GM21529 (cell line): ENCODE measurements at regions not wholly inside any gene's neighbourhood (a gene's known extent, or its start where the extent isn't known, plus 50 kb on each side); places are given as distances from the start of the nearest gene placed in this dataset.
"Not testable (repeated sequence)": the region's sequence is repeated elsewhere in the genome, so short reads cannot be mapped to it uniquely, and the experiment has no call there.

Experiments used
- ATAC-seq: cut with Tn5 transposase; IDR thresholded peaks from one replicate; pipeline ENCODE4 v1.9.1; 2021; ENCODE audit not compliant: unreplicated experiment

DNA sequence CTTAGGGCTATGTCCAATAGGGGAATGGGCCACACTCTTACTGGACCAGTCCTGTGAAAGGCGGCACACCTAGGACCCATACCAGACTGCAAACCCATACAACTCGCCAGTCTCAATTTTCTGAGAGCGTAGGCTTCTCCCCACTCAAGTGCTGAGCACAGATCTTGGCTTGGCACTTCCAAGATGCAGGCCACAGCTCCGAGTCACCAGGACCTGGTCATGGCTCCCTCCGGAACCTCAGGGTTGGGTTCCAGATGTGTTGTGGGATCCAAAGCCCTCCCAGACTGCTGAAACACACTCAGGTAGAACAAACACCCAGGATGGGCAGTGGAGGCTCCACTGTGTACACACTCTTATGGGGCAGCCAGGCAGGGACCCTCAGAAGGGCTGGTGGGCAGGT lies 103.3 kb downstream of the TMEM144 start:
- no peak for ATAC-seq

DNA sequence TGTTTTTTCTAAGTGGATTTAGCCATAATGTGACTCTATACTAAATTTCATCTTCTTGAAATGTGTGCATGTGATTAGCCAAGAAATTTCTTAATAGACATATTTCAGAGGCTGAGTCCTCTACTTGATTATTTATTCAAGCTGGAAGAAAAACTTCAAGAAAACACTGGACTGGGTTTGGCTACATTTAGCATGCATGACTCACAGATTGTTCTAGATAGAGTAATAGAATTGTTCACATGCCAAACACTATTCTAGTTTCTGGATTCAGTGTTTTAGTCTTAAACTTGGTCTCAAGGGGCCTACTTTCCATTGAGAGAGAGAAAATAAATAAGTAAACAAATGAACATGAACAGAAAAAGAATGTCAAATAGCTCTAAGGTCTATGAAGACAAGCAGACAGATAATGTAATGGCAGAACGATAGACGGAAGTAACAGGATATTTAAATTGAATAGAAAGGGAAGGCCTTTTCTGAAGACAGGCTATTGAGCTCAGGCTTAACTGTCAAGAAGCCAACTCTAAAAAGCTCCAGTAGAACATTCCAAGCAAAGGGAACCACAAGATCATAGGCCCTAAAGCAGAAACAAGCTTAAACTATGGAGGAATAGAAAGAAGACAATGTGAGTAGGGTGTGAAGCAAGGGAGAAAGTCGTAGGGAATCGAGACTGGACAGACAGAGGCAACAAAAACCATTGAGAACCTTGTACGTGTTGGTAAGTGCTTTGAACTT lies 104.6 kb downstream of the TMEM144 start:
- no peak for ATAC-seq

GRCh38 chr4:158315706-158316105 lies 105.4 kb downstream of the TMEM144 start:
- no peak for ATAC-seq

DNA sequence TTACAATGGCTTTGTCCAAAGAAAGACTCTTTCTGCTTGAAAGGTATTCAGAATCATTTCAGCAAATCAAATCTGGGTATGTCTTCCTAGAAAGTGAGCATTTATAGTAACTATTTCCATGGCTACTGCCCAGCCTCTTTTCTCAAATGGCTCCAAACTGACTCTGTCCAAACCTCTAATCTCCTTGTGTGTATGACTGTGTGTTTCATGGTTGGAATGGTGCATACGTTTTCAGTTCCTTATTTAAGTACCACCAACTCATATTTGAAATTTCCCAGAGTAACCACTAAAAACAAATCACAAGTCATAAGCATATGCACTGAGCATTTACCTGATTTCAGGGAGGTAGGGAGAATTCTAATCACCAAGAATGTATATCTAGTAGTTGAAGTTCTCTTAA lies 106.0 kb downstream of the TMEM144 start:
- ATAC-seq: peak; percentile 71

DNA sequence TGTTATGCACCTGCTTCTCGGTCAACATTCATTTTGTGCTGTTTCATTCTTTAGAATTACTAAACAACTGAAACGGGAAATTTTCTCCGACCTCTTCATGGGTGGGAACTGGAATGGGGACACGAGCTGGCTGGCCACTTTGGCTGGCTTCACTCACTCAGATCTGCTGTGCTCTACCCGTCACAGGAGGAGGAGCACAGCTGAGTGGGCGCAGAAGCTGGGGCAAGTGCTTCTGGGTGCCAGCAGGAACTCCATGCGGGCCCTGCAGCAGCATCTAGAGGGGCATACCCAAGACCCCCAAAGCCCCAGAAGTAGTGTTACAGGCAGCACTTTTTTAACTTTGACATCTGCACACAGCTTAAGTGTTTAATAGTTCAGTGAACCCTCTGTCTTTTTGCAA lies 109.6 kb downstream of the TMEM144 start:
- no peak for ATAC-seq

DNA sequence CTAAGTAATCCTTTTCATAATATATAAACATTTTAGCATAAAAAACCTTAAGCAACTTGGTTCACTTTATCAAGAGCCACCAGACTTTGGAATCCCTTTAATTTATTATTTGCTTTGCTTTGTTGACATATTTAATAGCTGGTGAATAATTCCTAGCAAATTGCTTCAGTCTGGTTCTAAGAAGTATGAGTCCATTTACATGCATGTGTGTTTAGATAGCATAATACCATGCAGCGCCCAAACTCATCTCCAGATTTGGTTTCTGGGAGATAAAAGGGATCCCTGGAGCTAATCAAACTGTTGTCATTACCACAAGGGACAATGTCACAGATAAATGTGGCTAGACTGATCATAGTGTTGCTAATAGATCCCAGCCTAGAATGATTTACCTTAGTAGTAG lies 111.8 kb downstream of the TMEM144 start:
- ATAC-seq: no peak

DNA sequence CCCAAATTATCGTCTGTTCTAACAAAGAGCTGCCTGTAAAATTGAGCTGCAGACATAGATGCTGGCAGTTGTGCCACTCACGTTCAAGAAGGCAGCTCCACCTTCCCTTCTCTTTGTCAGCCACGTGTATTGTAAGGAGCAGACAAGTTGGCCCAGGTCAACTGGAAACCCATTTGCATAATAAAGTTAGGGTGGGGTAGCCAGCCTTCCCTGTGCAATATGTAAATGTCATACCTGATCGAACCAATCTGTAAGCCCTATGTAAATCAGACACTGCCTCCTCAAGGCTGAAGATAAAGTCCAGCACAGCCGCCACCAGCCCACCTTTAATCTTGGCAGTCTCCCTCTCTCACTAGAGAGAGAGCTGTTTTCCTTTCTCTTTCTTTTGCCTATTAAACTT lies 117.2 kb downstream of the TMEM144 start:
- no peak for ATAC-seq

GRCh38 chr4:158331863-158332262 lies 121.6 kb downstream of the TMEM144 start:
- ATAC-seq: no peak

GRCh38 chr4:158333820-158334219 lies 123.5 kb downstream of the TMEM144 start:
- no peak for ATAC-seq

DNA sequence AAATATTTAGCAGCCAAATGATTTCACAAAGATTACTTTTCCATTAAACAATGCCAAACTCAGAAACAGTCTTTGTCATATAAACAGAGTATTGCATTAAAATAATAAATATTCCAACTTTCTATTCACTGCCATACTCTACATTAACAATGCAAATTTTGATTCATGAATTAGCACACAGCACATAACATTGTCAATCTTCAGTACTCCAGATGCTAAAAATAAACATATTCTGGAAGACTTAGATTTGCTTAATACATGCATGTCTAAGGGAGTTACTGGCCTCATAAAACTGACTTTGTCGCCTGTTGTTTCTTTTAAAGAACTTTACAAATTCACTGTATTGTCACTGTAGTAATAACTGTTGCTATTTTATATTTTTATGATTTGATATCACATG lies 131.6 kb downstream of the TMEM144 start:
- ATAC-seq: no peak

GRCh38 chr4:158346576-158346975 lies 136.3 kb downstream of the TMEM144 start:
- no peak for ATAC-seq

GRCh38 chr4:158347556-158347955 lies 137.3 kb downstream of the TMEM144 start:
- ATAC-seq: no peak

- no peak for ATAC-seq
Measured at GRCh38 chr4:158350161-158350560, 139.9 kb downstream of the TMEM144 start.

- ATAC-seq: no peak
Measured at GRCh38 chr4:158353541-158354304, 143.4 kb downstream of the TMEM144 start.

- ATAC-seq: no peak
Measured at GRCh38 chr4:158356301-158356700, 146.0 kb downstream of the TMEM144 start.

- not testable (repeated sequence) for ATAC-seq
Measured at GRCh38 chr4:158367932-158368441, 153.7 kb upstream of the RXFP1 start.

DNA sequence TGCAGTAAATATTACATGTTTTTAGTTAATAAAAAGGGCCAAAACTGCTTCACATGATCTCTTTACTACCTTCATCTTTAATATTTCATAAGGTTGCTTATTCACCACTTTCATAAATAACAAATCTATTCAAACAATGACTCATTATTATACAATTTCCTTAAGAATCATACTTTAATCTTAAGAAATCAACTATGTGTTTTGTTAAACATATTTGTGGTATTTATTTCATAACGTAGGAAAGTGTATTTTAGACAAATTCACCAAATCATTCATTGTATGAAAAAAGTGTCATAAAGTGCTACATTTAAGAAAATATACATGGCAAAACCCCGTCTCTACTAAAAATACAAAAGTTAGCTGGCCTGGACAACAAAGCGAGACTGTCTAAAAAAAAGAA lies 150.5 kb upstream of the RXFP1 start:
- no peak for ATAC-seq

DNA sequence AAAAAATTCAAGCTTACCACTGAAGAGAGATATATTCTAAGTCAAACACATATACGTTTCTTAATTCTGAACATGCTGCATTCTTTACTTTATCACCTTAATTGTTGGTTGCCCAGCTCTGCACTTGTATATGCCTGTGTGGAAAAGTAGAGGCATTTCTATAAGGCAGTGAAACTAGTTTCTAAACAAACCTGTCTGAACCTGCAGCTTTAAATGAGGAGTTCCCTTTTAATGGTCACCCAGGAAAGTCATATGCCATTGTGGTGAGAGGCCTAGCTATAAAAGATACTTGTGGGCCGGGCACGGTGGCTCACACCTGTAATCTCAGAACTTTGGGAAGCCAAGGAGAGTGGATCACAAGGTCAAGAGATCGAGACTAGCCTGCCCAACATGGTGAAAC lies 147.4 kb upstream of the RXFP1 start:
- ATAC-seq: no peak

DNA sequence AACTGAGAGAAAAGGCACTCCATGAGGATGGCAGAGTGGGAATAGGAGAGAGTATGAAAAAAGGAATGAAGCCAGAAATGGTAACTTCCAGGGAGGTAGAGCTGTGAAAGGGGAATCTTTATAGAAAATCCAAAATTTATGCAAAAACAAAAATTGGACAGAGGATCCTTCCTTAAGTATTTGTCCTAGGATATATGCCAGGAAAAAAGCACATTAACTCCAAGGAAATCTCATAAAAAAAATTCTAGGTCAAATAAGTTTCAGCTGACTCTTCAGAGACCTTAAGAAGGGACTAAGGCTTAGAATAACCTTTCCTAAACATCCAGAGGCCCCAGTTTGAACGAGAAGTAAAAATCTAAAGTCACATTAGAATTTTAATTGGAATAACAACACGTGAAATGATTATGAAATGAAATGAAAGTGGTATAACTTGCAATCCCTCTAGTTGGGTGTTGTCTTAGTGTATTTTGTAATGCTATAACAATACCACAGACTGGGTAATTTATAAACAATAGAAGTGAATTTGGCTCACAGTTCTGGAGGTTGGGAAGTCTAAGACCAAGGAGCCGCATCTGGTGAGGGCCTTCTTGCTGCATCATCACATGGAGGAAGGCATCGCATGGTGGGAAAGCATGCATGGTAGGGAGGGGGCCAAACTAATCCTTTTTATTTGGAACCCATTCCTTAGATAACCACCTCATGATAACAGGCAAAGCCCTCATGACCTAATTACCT lies 145.4 kb upstream of the RXFP1 start:
- ATAC-seq: no peak

DNA sequence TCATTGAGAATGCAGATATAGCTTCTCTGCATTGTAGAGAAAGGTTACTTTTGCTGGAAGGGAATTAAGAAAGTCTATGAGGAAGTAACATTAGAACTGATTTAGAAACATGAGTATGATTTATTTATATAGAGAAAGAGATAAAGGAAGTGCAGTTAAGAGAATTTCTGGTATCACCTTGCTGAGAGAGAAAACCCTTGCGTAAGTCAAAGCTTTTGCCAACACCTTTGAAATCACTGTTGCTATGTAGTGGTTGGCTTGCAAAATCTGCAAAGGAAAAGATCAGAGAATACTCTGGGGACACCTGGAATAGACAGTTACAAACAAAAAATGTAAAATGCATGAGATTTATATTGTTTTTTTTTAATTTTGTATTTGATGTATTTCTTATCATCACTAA lies 137.3 kb upstream of the RXFP1 start:
- ATAC-seq: no peak

DNA sequence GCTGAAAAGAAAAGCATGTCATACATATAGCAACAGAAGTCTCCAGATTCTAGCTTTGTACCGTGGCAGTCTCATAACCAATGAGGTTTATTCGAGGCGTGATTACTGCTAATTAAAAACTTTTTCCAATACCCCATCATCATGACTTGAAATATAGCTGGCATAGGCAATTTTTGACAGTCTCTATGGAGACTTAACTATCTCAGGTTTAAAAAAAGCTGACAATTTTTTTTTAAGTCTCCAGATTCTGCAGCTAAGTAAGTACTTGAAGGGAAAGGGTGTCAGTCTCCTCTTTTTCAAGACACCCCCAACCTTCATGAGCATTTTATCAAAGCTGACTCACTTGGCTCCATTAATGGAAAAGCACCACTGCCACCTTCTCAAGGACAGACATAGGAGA lies 126.3 kb upstream of the RXFP1 start:
- ATAC-seq: no peak

DNA sequence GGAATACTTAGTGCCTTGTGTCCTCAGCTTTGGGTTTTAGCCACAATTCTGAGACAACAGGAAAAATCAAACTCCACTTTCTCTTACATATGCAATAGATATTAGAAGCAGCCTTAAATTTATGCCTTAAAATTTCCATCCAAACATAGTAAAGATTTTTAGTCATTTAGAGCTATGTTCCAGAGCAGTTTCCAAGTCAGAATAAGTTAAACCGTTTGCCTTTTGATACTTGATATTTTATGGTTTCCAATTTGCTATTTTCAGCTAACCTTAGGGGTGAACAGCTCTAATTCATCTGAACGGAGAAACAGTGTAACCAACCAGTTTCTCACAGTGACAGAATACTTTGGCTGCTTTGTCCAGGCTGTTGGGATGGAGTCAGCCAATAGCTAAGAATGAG lies 125.8 kb upstream of the RXFP1 start:
- no peak for ATAC-seq
